GM18867 (cell line): ENCODE measurements at regions not wholly inside any gene's neighbourhood (a gene's known extent, or its start where the extent isn't known, plus 50 kb on each side); places are given as distances from the start of the nearest gene placed in this dataset.

Experiments used
- ATAC-seq: cut with Tn5 transposase; IDR thresholded peaks from one replicate; pipeline ENCODE4 v1.9.1; 2021; ENCODE audit warnings: mild to moderate bottlenecking, moderate library complexity; ENCODE audit not compliant: unreplicated experiment

GRCh38 chr2:151157000-151157735 is 104.5 kb downstream of the RBM43 start:
- no peak for ATAC-seq

GRCh38 chr2:151156431-151156830 is 105.2 kb downstream of the RBM43 start:
- ATAC-seq, result no peak

- ATAC-seq, result no peak
Measured at GRCh38 chr2:151153601-151154000, 108.1 kb downstream of the RBM43 start.

DNA sequence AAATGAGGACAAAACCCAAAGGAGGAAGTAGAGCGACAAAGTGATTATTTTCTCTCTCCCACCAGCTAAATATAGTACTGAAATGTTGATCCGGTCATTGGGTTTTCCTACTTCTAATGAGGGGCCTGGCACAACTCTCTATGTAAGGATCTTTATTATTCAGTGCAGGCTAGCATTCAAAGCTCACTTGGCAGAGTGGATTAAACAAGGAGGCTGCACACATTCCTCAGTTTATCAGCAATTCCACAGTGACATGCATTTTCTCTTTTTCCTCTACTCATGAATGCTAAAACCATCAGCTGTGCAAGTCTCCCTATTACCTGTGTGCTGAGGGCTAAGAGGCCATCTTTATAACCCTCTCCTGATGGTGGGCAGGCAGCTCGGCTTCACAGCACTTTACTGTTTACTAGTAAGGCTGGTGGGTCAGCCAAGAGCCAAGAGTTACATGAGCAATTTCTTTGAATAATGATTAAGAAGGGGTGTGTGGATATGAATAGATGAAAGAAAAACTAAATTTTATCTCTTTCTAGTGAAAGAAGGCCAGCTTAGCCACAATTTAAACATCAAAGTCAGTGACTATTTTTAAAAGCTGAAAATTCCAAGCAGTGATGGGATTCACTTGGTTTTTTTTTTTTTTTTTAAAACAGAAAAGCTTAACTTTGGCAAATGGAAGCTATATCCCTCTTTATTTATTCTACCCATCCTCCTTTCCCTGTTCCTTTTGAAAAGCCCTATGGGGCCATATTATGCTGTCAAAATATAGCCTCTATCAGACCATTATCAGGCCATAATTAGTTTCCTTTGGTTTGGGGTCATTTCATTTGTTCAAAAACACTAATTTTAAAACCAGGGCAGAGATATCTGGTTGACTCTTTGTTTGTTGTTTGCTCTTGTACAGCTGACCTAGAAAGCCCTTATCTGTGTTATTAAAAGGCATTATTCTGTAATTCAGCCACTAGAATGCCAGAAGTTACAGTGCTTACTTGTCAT is 111.0 kb downstream of the RBM43 start:
- ATAC-seq, result no peak

DNA sequence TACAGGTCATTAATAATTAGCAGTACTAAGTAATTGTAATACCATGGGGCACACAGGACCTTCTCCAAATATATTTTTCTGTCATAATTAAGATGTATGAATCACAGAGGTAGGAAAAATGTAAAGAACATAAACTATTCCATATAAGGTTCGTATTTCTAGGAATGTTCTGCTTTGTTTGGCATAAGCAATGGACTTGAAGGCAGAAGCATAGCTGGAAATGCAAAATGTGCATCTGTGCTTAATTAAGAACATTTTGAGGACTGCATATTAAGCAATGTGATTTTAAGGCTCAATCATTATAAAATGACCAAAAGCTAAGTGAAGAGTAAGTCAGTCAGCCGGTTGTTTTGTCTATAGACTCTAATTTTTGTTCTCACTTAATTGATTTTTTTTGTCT is 123.2 kb downstream of the RBM43 start:
- ATAC-seq, result no peak

GRCh38 chr2:151137526-151137925 is 124.1 kb downstream of the RBM43 start:
- ATAC-seq, result no peak

DNA sequence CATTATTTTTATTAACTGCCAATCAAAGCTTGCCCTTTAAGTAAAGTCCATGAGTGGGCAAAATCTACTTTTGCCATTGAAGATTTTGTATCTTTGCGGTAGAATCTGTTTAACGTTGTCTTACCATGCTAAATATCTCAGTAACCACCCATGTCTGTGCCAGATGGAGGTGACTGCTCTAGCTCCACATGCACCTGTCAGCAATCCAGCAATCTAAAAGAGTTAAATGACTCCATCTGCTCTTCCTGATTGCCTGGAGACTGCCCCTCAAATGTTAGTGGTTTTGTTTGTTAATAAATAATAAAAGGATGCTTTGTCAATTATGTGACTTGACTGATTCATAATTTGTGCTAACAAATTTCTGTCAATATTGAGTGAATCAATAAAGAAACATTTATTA is 141.7 kb downstream of the RBM43 start:
- ATAC-seq, result no peak

DNA sequence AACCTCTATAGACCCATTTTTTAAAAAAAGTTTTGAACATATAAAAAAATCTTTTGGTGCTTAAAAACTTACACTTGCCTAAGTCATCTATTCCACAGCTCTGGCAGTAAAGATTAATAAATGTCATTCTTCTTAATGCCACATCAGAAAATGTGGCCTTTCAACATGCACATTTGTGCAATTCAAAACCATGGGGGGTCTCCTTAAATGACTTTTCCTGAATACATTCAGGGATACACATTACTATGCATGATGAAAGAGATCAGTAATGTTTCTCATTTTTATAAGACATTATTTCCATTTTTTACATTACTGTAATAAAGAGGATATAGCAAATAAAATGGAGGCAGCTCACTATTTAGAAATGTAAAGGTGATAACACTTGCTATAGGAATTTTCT is 142.3 kb downstream of the RBM43 start:
- ATAC-seq, result no peak

- no peak for ATAC-seq
Measured at GRCh38 chr2:151118269-151118668, 143.4 kb downstream of the RBM43 start.

GRCh38 chr2:151114874-151115273 is 146.8 kb downstream of the RBM43 start:
- no peak for ATAC-seq

DNA sequence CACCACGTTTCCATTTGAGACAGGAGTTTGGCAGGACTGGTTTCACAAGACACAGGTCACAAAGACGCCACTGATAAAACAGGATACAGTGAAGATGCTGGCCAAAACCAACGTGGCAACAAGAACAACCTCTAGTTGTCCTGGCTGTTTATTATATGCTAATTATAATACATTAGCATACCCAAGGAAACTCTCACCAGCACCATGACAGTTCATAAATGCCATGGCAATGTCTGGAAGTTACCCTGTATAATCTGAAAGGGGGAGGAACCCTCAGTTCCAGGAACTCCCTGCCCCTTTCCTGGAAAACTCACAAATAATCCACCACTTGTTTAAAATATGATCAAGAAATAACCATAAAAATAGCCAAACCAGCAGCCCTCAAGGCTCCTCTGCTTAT is 148.3 kb downstream of the RBM43 start:
- ATAC-seq, result no peak

DNA sequence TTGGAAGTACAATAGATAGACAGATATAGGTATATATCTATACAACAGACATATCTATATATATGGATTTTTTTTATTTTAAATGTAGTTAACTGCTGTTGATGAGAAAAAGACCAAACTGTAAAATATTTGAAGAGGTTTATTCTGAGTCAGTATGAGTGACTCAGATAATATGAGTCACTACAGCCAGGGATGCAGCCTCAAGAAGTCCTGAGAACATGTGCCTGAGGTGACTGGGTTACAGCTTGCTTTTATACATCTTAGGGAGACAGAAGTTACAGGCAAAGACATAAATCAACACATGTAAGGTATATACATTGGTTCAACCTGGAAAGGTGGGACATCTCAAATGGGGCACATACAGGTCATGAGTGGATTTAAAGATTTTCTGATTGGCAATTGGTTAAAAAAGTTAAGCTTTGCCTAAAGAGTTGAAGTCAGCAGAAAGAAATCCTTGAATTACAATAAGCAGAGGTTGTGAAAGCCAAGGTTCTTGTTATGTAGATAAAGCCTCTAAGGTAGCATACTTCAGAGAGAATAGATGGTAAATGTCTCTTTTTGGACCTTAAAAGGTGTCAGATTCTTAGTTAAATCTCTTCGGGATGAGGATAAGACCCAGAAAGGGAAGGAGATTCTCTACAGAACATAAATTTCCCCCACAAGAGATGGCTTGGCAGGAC is 149.9 kb downstream of the RBM43 start:
- ATAC-seq, result no peak

GRCh38 chr2:151106805-151107506 is 154.7 kb downstream of the RBM43 start:
- no peak for ATAC-seq

GRCh38 chr2:151103551-151103950 is 158.1 kb downstream of the RBM43 start:
- ATAC-seq, result no peak

DNA sequence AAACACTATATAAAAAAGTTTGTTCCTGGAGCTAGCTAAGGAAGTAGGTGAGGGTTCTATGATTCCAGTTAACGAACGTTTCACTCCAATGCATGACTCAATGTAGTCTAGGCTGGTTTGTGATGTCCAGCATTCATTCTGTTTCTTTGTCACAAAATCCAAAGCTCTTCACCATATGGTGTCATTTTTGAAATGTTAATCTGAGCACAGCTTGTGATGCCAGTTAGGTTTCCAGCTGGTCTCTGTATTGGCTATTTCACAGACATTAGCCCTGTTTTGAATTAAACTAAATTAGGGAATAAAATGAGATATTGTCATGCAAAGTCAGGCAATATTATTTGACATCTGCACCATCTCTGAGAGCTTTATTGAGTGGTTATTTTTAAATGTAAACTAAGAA is 159.4 kb downstream of the RBM43 start:
- no peak for ATAC-seq

- ATAC-seq, result no peak
Measured at GRCh38 chr2:151098841-151099240, 162.8 kb downstream of the RBM43 start.

DNA sequence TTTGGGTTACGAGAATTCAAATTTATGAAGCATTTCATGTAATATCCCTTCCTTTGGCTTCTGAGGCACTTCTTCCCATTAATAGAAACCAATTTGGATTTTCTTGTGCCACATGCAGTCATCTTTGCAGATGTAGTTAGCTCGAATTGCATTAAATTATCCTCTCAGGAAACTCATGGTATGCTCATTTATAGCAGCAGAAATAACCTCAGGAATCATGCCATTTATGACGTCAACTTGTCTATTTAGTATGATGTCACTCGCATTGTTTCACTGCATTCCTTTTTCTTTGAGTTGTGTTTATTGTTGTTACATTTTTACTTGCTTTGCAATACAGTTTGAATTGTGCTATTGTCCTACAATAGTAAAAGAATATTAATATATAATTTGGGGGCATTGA is 163.8 kb downstream of the RBM43 start:
- no peak for ATAC-seq

DNA sequence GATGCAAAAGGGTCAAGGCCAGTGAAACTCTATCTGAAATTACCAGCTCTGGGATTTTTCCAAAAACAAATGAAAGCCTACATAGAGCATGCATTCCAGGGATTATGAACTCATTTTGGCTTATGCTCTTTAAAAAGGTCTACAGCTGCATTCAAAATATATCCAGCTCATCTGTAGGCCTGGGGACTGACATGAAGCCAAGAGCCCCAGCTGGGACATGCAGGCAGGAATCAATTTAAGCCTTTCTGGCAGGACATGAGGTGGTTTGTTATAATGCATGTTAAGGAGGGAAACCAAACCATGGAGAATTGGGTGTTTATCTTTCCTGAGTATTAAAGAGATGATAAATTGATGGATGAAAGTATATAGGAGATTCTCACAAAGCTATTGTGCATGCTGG is 164.5 kb downstream of the RBM43 start:
- ATAC-seq, result no peak

GRCh38 chr2:151096235-151096634 is 165.4 kb downstream of the RBM43 start:
- ATAC-seq, result no peak

DNA sequence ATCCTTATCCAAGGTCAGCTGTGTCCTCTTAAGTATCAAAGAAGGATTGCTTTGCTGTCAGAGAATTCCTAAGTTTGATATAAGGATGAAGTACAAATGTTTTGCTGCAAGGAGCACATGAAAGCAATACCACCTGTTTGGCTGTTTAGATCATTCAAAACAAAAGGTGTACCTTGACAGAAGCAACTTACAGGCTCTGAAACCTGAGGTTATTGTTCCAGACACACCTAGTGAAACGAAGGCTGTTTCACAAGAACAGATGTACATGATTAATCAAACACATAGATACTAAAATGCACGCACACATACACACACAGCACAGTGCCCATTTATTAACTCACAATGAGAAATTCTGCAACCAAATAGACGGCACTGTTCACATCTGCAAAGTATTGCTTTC is 166.2 kb downstream of the RBM43 start:
- no peak for ATAC-seq

- ATAC-seq, result no peak
Measured at GRCh38 chr2:151091583-151091982, 170.1 kb downstream of the RBM43 start.
